ENCODE measurements at regions not wholly inside any gene's neighbourhood (a gene's known extent, or its start where the extent isn't known, plus 50 kb on each side); places are given as distances from the start of the nearest gene placed in this dataset.

DNA sequence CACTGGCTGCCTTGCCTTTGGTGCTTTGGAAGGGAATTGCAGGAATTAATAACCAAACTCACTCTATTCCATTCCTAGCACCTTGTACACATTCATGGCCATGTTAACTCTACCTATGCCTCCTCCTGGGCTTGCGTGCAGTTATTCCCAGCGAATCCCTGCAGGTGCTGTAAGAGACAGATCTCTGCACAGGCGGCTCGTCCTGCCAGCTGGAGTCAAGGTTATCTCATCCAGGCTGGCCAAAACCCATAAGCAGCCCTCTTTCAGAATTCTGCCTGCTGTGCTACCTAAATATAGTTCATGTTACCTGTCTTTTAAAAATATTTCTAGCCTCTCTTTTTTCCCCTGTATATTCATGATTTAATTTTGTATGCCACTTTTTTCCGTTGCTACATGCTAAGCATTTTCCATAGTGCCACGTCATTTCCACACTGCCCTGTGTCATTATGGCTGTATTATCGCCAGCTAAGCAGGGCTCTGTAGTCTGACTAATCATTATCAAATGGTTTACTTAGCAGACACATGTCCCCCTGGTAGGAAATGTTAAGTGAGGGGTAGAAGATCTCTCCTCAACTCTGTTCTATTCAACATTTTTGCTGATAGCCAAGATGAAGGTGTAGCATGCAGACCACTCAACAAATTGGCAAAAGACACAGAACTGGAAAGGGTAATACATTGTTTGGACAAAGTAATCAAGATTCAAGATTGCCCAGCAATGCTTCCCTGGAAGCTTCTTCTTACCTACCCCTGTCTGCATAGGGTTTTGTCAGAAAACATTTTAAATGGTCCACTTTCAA lies 79.7 kb upstream of the TAF1B start:
- DNase-seq (ENCODE audit: low read depth): peak; percentile 50
- H3K4me3 ChIP-seq (ENCODE audit: control insufficient read depth, low read depth, low read length): no peak overlapping the region
- TF ChIP-seq, protein P1, sequence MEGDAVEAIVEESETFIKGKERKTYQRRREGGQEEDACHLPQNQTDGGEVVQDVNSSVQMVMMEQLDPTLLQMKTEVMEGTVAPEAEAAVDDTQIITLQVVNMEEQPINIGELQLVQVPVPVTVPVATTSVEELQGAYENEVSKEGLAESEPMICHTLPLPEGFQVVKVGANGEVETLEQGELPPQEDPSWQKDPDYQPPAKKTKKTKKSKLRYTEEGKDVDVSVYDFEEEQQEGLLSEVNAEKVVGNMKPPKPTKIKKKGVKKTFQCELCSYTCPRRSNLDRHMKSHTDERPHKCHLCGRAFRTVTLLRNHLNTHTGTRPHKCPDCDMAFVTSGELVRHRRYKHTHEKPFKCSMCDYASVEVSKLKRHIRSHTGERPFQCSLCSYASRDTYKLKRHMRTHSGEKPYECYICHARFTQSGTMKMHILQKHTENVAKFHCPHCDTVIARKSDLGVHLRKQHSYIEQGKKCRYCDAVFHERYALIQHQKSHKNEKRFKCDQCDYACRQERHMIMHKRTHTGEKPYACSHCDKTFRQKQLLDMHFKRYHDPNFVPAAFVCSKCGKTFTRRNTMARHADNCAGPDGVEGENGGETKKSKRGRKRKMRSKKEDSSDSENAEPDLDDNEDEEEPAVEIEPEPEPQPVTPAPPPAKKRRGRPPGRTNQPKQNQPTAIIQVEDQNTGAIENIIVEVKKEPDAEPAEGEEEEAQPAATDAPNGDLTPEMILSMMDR (conservative IDR thresholded peaks at IDR 0.05; ENCODE audit: control insufficient read depth, insufficient read depth, low read depth, low read length): no peak

DNA sequence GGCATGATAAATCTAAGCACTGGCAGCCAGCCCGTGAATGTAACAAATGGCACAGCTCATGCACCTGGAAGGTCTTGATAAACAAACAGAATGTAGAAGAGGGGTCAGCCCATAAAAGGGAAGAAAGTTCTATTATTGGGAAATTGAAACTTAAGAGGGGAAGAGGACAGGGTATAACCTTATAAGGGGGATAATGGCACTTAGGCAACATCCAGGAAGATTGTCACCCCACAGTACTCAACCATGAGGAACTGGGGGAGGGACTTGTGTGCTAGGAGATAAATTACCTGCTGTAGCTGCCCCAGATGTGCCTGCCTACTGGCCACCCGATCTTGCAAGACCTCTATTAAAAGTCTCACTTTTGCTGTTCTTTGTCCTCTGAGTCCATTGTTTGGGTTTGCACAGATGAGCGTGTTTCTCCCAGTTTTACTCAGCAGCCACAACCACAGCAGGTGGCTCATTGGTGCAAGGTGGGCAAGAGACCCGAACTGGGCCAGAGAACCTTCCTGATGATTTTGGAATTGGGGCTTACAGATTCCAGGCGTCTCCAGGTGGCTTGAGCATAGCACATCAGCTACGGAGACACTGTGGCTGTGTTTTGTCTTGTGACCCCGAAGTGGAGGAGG lies 79.0 kb upstream of the TAF1B start:
- TF ChIP-seq, protein P1 (conservative IDR thresholded peaks at IDR 0.05; ENCODE audit: control insufficient read depth, insufficient read depth, low read depth, low read length): no peak
- DNase-seq (ENCODE audit: low read depth): no peak
- H3K4me3 ChIP-seq (ENCODE audit: control insufficient read depth, low read depth, low read length): no peak overlapping the region

DNA sequence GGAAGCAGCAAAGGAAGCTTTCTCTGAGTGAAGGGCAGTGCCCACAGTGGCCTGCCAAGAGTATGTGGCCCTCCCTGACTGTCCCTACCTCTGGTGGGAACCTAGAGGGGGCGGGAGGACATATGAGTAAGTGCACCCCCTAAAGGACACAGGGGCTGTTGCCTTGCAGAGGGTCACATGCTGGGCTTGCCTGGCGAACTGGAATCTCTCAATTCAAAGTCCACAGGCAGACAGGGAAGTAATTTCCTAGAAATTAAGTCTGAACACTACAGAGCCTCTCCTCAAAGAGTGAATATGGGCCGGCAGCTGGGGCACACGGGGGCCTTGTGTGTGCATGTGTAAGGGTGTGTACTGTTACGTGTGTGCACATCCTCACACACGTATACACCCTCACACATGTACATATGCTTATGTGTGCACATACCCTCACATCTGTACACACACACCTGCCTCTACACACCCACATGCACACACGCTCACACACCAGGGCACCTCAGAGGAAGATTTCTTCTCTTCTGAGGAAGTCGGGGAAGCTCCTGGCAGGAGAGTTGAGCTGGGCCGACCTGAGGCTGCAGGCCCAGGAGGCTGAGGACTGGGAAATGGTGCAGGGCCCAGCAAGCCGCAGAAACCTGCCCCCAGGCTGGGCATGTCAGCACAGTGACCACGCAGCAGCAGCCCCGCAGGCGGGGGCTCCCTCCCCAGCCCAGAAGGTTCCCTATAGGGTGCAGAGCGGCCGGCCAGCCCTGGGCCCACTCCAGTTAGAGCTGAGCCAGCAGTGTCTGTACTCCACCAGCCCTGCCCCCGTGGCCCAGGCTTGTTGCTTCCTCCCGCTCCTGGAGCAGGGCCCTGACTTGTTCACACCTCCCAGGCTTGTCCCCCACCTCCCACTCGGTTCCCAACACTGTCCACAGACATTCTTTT lies 77.4 kb upstream of the TAF1B start:
- DNase-seq (ENCODE audit: low read depth): no peak
- TF ChIP-seq, protein P1 (conservative IDR thresholded peaks at IDR 0.05; ENCODE audit: control insufficient read depth, insufficient read depth, low read depth, low read length): no peak
- H3K4me3 ChIP-seq (ENCODE audit: control insufficient read depth, low read depth, low read length): no peak overlapping the region

DNA sequence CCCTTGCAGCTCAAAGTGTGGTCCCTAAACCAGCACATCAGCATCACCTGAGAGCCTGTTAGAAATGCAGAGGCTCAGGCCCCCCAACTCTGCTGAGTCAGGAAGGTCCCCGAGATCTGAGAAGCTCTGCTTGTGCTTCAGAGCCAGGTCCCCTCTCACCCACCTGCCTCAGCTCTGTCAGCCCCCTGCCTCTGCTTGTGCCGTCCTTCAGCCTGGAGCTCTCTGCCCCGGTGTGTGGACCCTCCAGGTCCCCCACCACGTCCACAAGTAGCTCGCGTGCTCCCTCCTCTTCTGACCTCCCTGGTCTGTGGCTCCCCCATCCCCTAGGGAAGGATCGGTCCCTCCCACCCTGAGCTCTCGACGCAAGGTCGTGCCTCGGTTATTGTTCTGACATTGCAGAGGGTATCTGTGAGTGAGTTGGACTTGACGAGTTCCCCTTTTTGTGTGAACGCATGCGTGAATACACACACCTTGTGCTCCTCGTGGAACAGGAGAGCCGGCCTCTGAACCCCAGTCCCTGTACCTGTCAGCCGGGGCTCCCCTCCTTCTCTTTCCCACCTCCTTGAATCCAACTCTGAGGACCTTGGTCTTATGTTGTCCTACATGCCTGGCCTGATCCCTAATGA lies 75.5 kb upstream of the TAF1B start:
- H3K4me3 ChIP-seq (ENCODE audit: control insufficient read depth, low read depth, low read length): no peak overlapping the region
- DNase-seq (ENCODE audit: low read depth): no peak
- TF ChIP-seq, protein P1 (conservative IDR thresholded peaks at IDR 0.05; ENCODE audit: control insufficient read depth, insufficient read depth, low read depth, low read length): no peak

DNA sequence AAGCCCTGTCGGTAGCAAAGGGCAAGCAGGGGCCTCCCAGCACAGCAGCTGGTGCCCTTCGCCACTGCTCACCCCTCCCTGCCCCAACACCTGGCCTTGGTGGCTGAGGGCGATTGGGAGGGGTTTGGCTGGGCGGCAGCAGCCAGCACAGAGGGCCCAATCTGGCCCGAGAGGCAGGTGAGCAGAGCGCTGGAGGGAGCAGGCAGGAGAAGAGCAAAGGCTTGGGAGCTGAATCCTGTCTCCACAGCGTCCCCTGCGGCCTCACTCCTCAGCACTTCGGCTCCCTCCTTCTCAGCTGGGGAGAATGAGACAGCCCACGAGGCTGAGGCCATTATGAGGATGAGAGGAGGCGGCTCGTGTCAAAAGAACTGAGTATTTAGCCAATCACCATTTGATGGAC lies 74.9 kb upstream of the TAF1B start:
- TF ChIP-seq, protein P1 (conservative IDR thresholded peaks at IDR 0.05; ENCODE audit: control insufficient read depth, insufficient read depth, low read depth, low read length): no peak
- DNase-seq (ENCODE audit: low read depth): no peak
- no peak overlapping the region for H3K4me3 ChIP-seq (ENCODE audit: control insufficient read depth, low read depth, low read length)

Data from fibroblast of mammary gland (primary cell).